ENCODE measurements at regions not wholly inside any gene's neighbourhood (a gene's known extent, or its start where the extent isn't known, plus 50 kb on each side); places are given as distances from the start of the nearest gene placed in this dataset.

- no TSS peak for BruUV-seq (replicated peaks)
- Histone ChIP-seq H2AFZ (ENCODE audit: low read length) (no peak overlapping the region), H3K4me3 (ENCODE audit: low read depth, low read length, poor library complexity, severe bottlenecking) (no peak overlapping the region), H3K9me3 (ENCODE audit: low read length) (no peaks in the 10 kb centered on the region), H3K36me3 (ENCODE audit: insufficient read depth, low read length) (no peaks in the 10 kb centered on the region), H3K9me2 (ENCODE audit: insufficient read depth, low read length) (no peaks in the 10 kb centered on the region), H3K79me2 (ENCODE audit: insufficient read depth, low read depth, low read length) (no peaks in the 10 kb centered on the region), H3K4me2 (ENCODE audit: low read length) (no peak overlapping the region), H3K27ac (ENCODE audit: low read depth, low read length, poor library complexity, severe bottlenecking) (no peak overlapping the region), H3K4me1 (ENCODE audit: insufficient read depth, low read length, poor library complexity, severe bottlenecking) (no peaks in the 10 kb centered on the region), H4K20me1 (ENCODE audit: insufficient read depth, low read length) (no peaks in the 10 kb centered on the region)
- DNase-seq (ENCODE audit: low spot score): no peak
- POLR2A ChIA-PET: no interaction called here
- CTCF ChIA-PET (ENCODE audit: unreplicated experiment): no interaction called here
- TF ChIP-seq, protein P1, sequence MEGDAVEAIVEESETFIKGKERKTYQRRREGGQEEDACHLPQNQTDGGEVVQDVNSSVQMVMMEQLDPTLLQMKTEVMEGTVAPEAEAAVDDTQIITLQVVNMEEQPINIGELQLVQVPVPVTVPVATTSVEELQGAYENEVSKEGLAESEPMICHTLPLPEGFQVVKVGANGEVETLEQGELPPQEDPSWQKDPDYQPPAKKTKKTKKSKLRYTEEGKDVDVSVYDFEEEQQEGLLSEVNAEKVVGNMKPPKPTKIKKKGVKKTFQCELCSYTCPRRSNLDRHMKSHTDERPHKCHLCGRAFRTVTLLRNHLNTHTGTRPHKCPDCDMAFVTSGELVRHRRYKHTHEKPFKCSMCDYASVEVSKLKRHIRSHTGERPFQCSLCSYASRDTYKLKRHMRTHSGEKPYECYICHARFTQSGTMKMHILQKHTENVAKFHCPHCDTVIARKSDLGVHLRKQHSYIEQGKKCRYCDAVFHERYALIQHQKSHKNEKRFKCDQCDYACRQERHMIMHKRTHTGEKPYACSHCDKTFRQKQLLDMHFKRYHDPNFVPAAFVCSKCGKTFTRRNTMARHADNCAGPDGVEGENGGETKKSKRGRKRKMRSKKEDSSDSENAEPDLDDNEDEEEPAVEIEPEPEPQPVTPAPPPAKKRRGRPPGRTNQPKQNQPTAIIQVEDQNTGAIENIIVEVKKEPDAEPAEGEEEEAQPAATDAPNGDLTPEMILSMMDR (conservative IDR thresholded peaks at IDR 0.05; ENCODE audit: low read length): no peak
- TF ChIP-seq EZH2phosphoT487 (IDR thresholded peaks at IDR 0.05; ENCODE audit: borderline replicate concordance, low read depth, low read length): no peak
- intact Hi-C loops (cut with micrococcal nuclease; ENCODE audit: unreplicated experiment): no loop called here
These were observed 100.6 kb upstream of the IGF1R start for GRCh38 chr15:98547741-98548138.

DNA sequence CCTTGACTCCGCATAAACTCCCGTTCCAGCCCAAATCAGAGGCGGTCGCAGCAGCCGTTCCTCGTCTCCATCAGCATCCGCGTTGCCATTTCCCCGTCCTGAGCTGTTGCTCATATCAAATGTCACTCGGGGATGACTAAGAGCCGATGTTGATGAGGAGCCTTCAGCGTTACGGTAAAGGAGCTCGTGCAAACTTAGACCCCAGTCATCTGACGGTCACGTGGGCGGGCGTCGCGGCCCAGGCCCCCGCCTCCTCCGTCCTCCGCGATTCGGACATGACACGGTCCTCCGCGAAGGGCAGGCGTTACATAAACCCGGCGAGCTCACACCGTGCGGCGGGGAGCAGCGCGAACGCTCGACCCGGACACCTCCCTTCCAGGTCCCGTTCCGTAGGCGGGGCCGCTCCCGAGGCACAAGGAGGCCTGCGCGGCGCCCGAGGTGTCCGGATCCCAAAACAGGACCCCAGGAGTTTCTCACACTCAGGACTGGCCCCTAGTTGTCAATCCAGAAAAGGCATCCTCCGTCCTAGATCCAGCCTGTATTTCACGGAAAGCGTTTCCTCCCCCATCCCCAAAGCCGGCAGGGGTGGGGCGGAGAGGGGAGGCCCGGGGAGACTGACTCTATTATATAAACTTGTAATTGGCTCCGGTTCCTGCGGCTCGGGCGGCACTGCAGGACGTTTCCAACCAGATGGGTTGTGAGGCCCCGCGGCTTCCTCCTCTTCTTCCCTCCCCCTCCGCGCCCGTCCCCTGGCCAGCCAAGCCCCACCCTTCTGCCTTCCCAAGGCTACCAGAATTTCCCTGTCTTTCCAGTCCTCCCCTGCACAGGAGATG, 100.0 kb upstream of the IGF1R start:
- BruUV-seq (replicated peaks): no TSS peak
- Histone ChIP-seq H3K79me2 (ENCODE audit: insufficient read depth, low read depth, low read length) (no peaks in the 10 kb centered on the region), H3K9me3 (ENCODE audit: low read length) (no peaks in the 10 kb centered on the region), H3K4me3 (ENCODE audit: low read depth, low read length, poor library complexity, severe bottlenecking) (no peak overlapping the region), H3K4me1 (ENCODE audit: insufficient read depth, low read length, poor library complexity, severe bottlenecking) (no peaks in the 10 kb centered on the region), H3K9me2 (ENCODE audit: insufficient read depth, low read length) (no peaks in the 10 kb centered on the region), H3K27ac (ENCODE audit: low read depth, low read length, poor library complexity, severe bottlenecking) (no peak overlapping the region), H3K4me2 (ENCODE audit: low read length) (no peak overlapping the region), H2AFZ (ENCODE audit: low read length) (no peak overlapping the region), H3K36me3 (ENCODE audit: insufficient read depth, low read length) (no peaks in the 10 kb centered on the region), H4K20me1 (ENCODE audit: insufficient read depth, low read length) (no peaks in the 10 kb centered on the region)
- no peak for DNase-seq (ENCODE audit: low spot score)
- CTCF ChIA-PET (ENCODE audit: unreplicated experiment): no interaction called here
- TF ChIP-seq, protein P1 (conservative IDR thresholded peaks at IDR 0.05; ENCODE audit: low read length): no peak
- no peak for TF ChIP-seq EZH2phosphoT487 (IDR thresholded peaks at IDR 0.05; ENCODE audit: borderline replicate concordance, low read depth, low read length)
- intact Hi-C loops (cut with micrococcal nuclease; ENCODE audit: unreplicated experiment): no loop called here
- POLR2A ChIA-PET: no interaction called here

DNA sequence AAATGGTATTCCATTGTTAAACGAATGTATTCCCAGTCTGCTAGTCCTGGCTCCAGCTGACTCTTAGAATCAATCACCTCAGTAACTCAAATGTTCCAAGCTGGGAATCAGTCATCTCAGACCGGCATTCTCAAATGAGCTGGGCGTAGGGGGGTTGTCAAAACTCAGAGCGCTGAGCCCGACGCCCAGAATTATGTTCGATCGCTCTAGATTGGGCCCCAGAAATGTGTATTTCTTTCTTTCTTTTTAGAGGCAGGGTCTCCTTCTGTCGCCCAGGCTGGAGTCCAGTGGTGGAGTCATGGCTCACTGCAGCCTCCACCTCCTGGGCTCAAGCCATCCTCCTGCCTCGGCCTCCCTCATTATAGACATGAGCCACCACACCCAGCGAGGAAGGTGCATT, 99.3 kb upstream of the IGF1R start:
- intact Hi-C loops (cut with micrococcal nuclease; ENCODE audit: unreplicated experiment): no loop called here
- no peak for DNase-seq (ENCODE audit: low spot score)
- Histone ChIP-seq H2AFZ (ENCODE audit: low read length) (no peak overlapping the region), H3K36me3 (ENCODE audit: insufficient read depth, low read length) (no peaks in the 10 kb centered on the region), H3K9me3 (ENCODE audit: low read length) (no peaks in the 10 kb centered on the region), H3K27ac (ENCODE audit: low read depth, low read length, poor library complexity, severe bottlenecking) (no peak overlapping the region), H3K4me3 (ENCODE audit: low read depth, low read length, poor library complexity, severe bottlenecking) (no peak overlapping the region), H3K9me2 (ENCODE audit: insufficient read depth, low read length) (no peaks in the 10 kb centered on the region), H3K4me2 (ENCODE audit: low read length) (no peak overlapping the region), H4K20me1 (ENCODE audit: insufficient read depth, low read length) (no peaks in the 10 kb centered on the region), H3K4me1 (ENCODE audit: insufficient read depth, low read length, poor library complexity, severe bottlenecking) (no peaks in the 10 kb centered on the region), H3K79me2 (ENCODE audit: insufficient read depth, low read depth, low read length) (no peaks in the 10 kb centered on the region)
- BruUV-seq (replicated peaks): no TSS peak
- TF ChIP-seq, protein P1 (conservative IDR thresholded peaks at IDR 0.05; ENCODE audit: low read length): no peak
- TF ChIP-seq EZH2phosphoT487 (IDR thresholded peaks at IDR 0.05; ENCODE audit: borderline replicate concordance, low read depth, low read length): no peak
- CTCF ChIA-PET (ENCODE audit: unreplicated experiment): no interaction called here
- POLR2A ChIA-PET: no interaction called here
